ENCODE measurements at regions not wholly inside any gene's neighbourhood (a gene's known extent, or its start where the extent isn't known, plus 50 kb on each side); places are given as distances from the start of the nearest gene placed in this dataset.

DNA sequence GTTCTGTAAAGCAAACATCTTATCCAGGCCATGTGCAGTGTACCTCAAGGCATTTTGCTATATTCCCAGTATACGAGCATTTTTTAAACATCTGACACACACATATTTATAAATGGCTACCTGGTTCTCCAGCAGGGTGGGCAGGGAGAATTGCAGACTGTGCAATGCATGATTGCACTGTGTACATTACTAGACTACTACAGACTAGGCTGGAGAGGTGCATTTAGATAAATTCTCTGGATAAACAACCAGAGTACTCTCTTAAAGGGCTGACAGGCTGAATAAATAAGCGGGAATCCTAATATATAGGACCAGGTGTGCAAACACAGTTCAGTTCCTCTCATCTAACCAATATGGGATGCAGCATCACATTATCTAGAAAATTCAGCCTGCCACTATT, 428.3 kb upstream of the ARID1B start:
- in situ Hi-C loops (cut with HindIII; ENCODE audit: low pct_unique_long_range_greater_than_20kb, low sequenced_read_pairs), result no loop called here

DNA sequence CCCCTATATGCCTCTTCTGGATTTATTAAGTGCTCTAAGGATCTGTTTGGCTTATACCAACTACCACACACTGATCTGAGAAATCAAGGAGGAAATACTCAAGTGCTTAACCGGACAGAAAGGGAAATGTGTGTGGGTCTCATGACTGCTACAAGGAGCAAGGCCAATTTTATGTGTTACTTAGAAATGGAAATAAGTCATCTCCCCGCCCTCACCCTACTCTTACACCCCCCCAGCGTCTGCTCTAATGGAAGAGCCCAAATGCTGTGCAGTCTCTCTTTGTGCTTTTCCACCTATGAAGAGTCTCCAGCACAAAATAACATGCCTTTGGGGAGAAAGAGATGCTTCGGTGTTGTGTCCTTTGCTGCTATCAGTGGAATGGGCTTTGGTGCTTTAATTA, 428.8 kb upstream of the ARID1B start:
- DNase-seq (ENCODE audit: low read depth, low spot score), result no peak
- in situ Hi-C loops (cut with HindIII; ENCODE audit: low pct_unique_long_range_greater_than_20kb, low sequenced_read_pairs), result no loop called here

More for the DNA sequence above, 428.3 kb upstream of the ARID1B start:
- DNase-seq (ENCODE audit: low read depth, low spot score), result no peak

DNA sequence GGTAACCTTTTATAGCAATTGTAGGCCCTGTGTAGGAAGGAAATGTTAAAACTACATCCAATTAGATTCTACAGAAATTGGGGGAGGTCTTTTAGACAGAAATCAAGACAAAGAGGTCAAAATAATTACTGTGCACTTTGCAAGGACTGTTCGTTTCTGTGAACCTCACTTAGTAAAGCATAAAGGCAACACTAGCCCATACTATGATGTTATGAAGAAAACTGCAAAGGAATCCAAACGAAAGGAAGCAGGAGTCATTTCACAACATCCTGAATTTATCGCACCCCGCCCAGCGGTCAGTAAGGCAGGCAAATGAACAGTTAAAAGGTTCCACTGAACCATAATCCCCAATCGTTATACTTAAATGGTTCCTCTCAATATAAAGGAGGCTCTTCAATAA, 429.5 kb upstream of the ARID1B start:
- in situ Hi-C loops (cut with HindIII; ENCODE audit: low pct_unique_long_range_greater_than_20kb, low sequenced_read_pairs), result no loop called here

DNA sequence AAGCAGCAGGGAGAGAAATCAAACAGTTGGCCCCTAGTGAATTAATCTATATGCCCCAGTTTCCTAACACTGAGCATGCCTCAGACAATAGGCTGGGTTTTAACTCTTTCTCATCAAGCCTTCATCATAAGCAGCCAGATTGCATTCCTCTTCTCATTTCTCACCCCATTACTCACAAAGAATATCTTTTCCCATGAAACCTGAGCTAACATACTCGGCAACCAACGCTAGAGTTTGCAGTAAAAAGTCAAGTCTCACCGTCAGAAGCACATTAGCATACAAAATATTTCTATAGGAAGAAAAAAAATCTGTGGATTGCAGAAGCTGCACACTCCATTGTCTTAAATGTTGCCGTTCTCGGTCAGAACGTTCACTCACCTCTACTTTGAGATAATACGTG, 429.9 kb upstream of the ARID1B start:
- no peak for DNase-seq (ENCODE audit: low read depth, low spot score)
- in situ Hi-C loops (cut with HindIII; ENCODE audit: low pct_unique_long_range_greater_than_20kb, low sequenced_read_pairs), result no loop called here

More for the DNA sequence above, 429.5 kb upstream of the ARID1B start:
- DNase-seq (ENCODE audit: low read depth, low spot score), result no peak

DNA sequence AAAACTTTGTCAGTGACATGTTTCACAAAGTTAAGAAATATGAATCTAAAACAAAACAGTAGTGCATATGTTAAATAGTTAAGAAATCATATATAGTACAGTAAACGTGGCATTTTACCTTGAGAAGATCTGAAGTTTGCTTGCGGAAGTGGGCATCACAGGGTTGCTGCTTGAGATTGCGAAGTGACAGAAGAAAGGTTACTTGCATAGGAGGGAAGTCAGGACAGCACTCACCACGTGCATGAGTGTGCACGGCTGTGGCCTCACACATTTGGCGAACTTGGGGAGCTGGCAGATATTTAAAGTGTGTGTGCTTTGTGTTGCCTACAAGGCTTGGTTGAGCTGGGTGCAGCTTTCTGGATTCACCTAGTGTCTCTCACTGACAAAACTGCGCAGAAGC, 431.5 kb upstream of the ARID1B start:
- in situ Hi-C loops (cut with HindIII; ENCODE audit: low pct_unique_long_range_greater_than_20kb, low sequenced_read_pairs), result no loop called here
- DNase-seq (ENCODE audit: low read depth, low spot score), result no peak

DNA sequence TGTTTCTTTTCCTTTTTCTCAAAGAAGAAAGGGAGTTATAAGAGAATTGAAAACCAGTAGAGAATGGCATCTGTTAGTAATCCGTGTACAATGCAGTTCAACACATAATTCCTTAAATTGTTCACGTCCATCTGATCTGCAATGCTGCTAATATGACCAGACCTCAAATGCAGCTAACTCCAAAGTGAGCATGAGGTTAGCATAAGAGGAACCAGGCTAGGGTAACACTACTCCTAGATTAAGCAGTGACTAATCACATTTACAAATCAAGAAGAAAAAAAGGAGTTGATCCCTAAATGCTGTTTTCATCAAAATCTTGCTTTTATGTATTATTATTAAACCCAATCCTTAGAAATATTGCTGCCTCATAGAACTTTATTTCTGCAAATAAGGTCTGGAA, 432.7 kb upstream of the ARID1B start:
- no peak for DNase-seq (ENCODE audit: low read depth, low spot score)
- in situ Hi-C loops (cut with HindIII; ENCODE audit: low pct_unique_long_range_greater_than_20kb, low sequenced_read_pairs), result no loop called here

DNA sequence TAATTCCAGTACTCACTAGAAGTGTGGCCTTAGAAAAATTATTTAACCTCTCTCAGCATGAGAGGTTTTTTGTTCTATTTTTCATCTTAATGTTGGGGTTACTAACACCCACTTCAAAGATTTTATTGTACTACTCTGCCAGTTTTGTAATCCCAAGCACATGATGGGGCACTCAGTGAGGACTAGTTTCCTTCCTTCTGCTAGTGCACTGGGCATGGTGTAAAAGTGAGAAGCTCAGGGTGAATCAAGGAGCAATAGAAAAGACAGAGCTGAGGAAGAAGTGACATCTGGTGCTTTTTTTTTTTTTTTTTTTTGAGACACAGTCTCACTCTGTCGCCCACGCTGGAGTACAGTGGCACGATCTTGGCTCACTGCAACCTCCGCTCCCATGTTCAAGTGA, 439.4 kb upstream of the ARID1B start:
- no peak for DNase-seq (ENCODE audit: low read depth, low spot score)
- in situ Hi-C loops (cut with HindIII; ENCODE audit: low pct_unique_long_range_greater_than_20kb, low sequenced_read_pairs), result no loop called here

DNA sequence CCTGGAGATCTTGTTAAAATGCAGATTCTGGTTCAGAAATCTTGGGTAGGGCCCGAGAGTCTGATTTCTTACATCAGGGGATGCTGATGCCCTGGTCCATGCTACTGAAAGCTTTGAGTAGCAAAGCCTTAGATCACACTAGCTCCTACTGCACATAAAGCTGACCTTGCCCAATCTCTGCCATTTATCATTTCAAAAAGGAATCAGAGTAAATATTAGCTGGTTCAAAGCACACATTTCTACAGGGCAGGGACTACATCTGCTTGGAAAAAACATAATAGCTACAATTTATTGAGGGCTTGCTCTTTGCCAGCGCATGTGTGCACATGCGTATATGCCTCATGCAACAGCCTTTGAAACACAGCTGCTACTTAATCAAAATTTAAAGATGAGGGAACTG, 440.4 kb upstream of the ARID1B start:
- DNase-seq (ENCODE audit: low read depth, low spot score), result no peak

DNA sequence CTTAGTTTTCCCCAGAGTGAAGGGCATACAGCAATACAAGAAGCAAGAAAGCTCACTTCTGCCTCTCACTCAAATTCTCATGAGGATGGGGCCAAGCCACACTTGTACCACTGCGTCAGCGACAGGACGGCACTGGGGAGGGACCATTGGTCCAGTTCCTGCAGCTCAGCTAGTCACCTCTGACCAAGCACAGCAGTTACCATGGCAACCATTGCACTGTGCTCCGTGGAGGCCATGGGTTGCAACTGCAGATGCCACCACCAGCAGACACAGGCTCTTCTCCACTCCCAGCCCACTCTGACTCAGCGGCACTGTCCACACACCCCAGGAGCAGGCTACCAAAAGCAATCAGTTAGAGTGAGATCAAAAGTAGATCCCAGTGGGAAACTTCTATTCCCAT, 441.1 kb upstream of the ARID1B start:
- DNase-seq (ENCODE audit: low read depth, low spot score), result no peak
- in situ Hi-C loops (cut with HindIII; ENCODE audit: low pct_unique_long_range_greater_than_20kb, low sequenced_read_pairs), result no loop called here

More for the DNA sequence above, 440.4 kb upstream of the ARID1B start:
- in situ Hi-C loops (cut with HindIII; ENCODE audit: low pct_unique_long_range_greater_than_20kb, low sequenced_read_pairs), result no loop called here

DNA sequence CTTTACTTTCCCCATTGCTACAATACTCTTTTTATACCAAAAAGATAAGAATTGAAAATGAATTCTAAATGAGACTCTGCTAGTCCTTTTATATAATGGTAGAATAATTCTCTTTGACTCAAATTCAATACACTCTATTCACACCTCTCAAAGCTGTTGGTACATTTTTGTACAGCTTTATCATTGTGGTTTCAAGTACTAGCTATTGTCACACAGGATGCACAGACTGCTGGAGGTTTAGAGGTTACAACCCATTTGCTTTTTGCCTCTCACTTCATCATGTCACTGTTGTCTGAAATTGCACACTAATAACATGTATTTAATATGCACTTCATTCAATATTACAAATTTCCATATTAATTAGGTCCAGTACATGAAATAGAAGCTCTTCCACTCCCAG, 442.2 kb upstream of the ARID1B start:
- in situ Hi-C loops (cut with HindIII; ENCODE audit: low pct_unique_long_range_greater_than_20kb, low sequenced_read_pairs), result no loop called here
- no peak for DNase-seq (ENCODE audit: low read depth, low spot score)

DNA sequence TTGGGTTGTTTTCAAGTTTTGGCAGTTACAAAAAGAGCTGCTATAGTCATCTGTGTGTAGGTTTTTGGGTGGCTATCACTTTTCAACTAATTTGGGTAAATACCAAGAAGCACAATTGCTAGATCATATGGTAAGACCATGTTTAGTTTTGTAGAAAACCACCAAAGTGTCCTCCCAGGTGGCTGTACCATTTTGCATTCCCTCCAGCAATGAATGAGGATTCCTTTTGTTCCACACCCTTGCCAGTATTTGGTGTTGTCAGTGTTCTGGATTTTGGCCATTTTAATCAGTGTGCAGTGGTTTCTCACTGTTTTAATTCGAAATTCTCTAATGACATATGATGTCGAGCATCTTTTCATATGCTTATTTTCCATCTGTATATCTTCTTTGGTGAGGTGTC, 457.5 kb upstream of the ARID1B start:
- no peak for DNase-seq (ENCODE audit: low read depth, low spot score)
- in situ Hi-C loops (cut with HindIII; ENCODE audit: low pct_unique_long_range_greater_than_20kb, low sequenced_read_pairs), result no loop called here

DNA sequence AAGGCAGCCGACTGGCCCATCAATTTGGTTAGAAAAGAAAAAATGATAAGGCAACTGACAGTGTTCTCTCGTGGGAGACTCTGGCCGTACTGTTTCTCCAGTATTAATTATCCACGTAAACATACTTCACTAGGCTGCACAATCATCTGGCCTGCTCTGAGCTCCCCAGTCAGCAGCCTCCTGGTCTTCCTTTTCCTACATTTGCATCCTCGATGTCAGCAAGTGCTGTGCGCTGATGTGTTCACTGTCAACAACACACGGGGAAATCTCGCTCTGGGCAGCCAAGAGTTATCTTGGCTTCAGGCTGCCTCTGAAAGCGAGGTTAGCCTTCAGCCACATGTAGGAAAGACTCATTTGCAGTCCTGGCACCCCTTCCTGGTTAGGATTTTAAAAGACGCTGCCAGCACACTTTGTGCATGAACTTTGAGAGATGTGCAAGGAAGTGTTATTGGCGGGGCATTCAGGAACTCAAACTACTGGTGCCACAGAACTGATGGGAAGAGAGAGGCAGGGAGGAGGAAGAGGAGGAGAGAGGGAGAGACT, 460.5 kb upstream of the ARID1B start:
- no peak for DNase-seq (ENCODE audit: low read depth, low spot score)
- in situ Hi-C loops (cut with HindIII; ENCODE audit: low pct_unique_long_range_greater_than_20kb, low sequenced_read_pairs), result no loop called here

DNA sequence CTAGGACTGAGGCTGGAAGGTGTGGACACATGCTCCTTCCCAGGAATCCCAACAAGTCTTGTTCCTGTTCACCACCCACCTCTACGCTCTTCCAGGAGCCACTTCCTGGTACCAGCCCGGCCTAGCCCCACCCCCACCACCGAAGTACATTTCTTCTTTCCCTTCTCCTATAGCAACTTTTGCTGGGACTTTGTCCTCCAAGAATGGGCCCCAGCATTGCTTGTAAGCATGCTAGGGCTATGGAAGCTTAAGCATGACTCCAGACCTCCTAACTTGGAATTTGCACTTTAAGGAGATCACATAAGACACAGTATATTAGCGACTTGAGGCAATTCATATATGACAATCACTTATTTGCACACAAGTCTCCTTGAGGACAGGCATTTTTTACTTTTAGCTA, 462.0 kb upstream of the ARID1B start:
- in situ Hi-C loops (cut with HindIII; ENCODE audit: low pct_unique_long_range_greater_than_20kb, low sequenced_read_pairs), result no loop called here

DNA sequence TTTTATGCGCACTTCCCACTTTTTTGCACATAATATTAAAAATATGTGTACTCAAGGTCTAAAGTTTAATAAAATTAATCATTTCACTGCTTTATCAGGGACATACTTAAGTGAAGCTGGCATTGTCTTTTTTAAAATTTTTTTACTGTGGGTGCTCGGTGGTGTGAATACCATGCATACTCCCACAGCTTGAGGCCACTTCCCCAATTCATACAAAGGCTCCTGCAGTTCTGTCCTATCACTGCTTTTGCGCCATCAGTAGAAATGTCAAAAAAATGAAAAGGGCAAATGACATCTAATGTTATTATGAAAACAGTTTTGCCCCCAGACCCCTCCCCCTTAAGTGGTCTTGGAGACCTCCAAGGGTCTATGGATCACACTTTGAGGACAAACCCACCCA, 464.1 kb upstream of the ARID1B start:
- no peak for DNase-seq (ENCODE audit: low read depth, low spot score)
- in situ Hi-C loops (cut with HindIII; ENCODE audit: low pct_unique_long_range_greater_than_20kb, low sequenced_read_pairs), result no loop called here

More for the DNA sequence above, 462.0 kb upstream of the ARID1B start:
- no peak for DNase-seq (ENCODE audit: low read depth, low spot score)

DNA sequence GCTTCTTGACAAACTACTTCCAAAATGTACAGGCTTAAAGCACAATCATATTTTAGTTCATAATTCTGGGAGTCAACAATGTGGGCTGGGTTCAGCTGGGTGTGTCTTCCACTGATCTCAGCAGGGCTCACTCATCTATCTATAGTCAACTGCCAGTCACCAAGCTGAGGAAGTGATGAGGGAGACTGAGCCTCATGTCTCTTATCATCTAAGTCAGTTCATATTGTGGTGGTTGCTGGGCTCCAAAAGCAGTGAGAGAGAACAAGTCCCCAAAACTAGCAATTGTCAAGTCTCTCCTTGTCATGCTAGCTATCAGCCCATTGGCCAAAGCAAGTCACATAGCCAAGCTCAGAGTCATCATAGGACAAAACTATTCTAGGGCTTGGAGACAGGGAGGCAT, 465.9 kb upstream of the ARID1B start:
- in situ Hi-C loops (cut with HindIII; ENCODE audit: low pct_unique_long_range_greater_than_20kb, low sequenced_read_pairs), result no loop called here
- DNase-seq (ENCODE audit: low read depth, low spot score), result no peak

DNA sequence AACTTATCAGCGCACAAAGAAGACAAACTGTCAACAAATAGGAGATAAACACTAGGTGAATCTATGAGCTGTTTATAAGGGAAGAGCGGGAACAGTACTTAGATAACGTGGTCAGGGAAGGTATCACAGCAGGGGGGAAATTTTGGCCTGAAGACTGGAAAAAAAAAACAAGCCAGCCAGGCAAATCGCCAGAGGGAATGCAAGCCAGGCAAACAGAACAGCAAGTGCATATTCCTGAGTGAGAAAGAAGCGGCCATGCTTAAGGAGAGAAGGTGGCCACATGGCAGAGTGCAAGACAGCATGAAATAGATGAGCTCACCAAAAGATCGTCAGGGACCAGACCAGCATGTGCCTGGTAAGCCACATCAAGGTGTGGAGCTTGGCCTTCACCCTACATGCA, 466.5 kb upstream of the ARID1B start:
- DNase-seq (ENCODE audit: low read depth, low spot score), result no peak
- in situ Hi-C loops (cut with HindIII; ENCODE audit: low pct_unique_long_range_greater_than_20kb, low sequenced_read_pairs), result no loop called here

DNA sequence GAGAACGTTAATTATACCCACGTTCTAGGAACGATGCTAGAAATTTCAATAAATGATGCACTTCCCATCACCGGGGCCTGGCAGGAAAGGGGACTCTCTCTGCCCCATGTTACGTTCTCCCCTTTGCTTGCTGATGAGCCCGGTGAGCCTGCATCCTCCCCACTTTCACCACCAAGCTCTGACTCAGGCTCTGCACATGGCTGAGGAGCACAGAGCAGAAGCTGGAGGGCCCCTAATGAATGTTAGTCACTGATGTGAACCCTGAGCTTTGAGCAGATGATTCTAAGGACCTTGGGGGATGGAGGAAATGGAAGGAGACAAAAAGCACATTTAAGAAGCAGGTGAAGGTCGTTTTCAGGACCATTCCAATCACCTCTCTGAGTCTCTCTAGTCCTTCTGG, 468.2 kb upstream of the ARID1B start:
- no peak for DNase-seq (ENCODE audit: low read depth, low spot score)
- in situ Hi-C loops (cut with HindIII; ENCODE audit: low pct_unique_long_range_greater_than_20kb, low sequenced_read_pairs), result no loop called here

DNA sequence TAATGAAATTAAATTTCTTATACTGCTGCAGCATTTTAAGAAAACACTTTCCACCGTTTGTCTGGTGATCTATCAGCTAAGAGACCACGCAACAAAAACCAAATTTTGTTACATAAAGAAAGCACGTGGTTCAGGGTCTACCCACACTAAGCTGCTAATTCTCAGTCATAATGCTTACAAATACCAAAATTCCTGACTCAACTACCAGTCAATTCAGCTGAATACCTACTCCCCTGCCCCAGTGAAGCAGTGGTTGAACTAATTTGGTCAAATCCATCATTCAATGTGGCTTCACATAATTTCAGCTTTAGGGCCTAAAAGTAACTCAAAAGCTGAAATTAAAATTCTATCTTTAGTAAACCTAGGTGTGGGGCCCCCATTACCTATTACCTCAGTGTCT, 468.6 kb upstream of the ARID1B start:
- in situ Hi-C loops (cut with HindIII; ENCODE audit: low pct_unique_long_range_greater_than_20kb, low sequenced_read_pairs), result no loop called here
- no peak for DNase-seq (ENCODE audit: low read depth, low spot score)

DNA sequence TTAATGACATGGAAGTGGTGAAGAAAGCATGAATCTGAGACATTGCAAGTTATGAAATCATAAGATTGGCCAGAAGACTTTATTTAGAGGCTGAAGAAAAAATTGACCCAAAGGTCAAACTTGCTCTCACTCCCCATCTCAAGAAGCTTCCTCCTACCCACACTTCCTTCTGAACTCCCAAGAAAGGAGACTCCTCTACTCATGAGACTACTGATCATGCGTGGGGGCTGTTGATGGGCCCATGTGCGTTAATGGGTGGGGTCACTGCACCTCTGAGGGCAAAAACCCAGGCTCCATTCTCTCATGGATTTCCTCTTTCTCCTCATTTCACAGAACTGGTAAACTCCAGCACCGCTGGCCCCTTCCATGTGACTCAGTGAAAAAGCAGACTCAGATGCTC, 470.6 kb upstream of the ARID1B start:
- in situ Hi-C loops (cut with HindIII; ENCODE audit: low pct_unique_long_range_greater_than_20kb, low sequenced_read_pairs), result no loop called here
- no peak for DNase-seq (ENCODE audit: low read depth, low spot score)

DNA sequence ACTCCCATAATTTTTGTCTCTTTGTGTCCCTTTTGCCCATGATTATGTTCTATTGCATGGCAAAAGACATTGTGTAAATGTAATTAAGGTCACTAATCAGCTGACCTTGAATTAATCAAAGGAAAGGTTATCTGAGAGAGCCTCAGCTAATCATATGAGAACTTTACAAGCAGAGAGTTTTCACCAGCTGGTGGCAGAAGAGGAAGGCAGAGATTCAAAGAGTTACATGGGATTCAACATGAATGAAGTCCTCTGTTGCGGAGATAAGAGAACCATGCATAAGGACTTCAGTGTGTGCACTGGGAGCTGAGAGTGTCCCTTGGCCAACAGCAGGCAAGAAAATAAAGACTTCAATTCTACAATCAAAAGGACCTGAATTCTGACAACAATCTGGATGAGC, 494.1 kb upstream of the ARID1B start:
- DNase-seq (ENCODE audit: low read depth, low spot score), result peak; percentile 70
- in situ Hi-C loops (cut with HindIII; ENCODE audit: low pct_unique_long_range_greater_than_20kb, low sequenced_read_pairs), result no loop called here
